ENCODE measurements at regions not wholly inside any gene's neighbourhood (a gene's known extent, or its start where the extent isn't known, plus 50 kb on each side); places are given as distances from the start of the nearest gene placed in this dataset.

- TF ChIP-seq SIN3A (IDR thresholded peaks at IDR 0.05; ENCODE audit: borderline replicate concordance, insufficient read depth, low read length) (no peak), TAF1 (IDR thresholded peaks at IDR 0.05; ENCODE audit: borderline replicate concordance, insufficient read depth, low read length) (no peak), POLR2AphosphoS5 (IDR thresholded peaks at IDR 0.05; ENCODE audit: low read depth, low read length) (no peak), REST (IDR thresholded peaks at IDR 0.05; ENCODE audit: insufficient read depth in 1 of 2, low read depth in 2 of 2, low read length in 2 of 2) (no peak), FOXP2 (optimal IDR thresholded peaks at IDR 0.05; ENCODE audit: borderline replicate concordance, extremely low read depth, extremely low read length, insufficient read depth) (no peak)
Observed at GRCh38 chr6:119495230-119495683, 145.7 kb upstream of the MAN1A1 start.

Data from PFSK-1 (cell line).